HPDE6-E6E7 (cell line): ENCODE measurements at regions not wholly inside any gene's neighbourhood (a gene's known extent, or its start where the extent isn't known, plus 50 kb on each side); places are given as distances from the start of the nearest gene placed in this dataset.

Experiments used
- DNase-seq: peaks from one replicate; pipeline ENCODE4 v3.0.0; 2011; ENCODE audit warnings: missing footprints; ENCODE audit errors: extremely low spot score

DNA sequence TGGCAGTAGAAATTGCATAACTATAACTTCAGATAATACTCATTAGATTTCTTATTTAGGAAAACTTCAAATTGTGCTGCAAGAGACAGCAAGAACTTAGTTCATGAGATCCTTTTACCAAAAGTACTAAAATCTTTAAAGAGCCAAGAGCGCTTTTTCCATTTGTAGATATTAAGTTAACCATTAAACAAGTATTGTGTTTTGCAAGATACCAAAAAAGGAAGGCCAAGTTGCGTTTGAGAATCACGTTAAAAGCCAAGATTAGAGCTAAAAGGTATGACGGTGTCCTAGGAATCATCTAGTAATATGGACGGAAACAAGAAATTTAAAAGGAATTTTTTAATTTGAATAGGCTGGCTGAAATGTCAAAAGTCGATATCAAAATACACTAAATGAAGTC, 361.3 kb upstream of the LYPLAL1 start:
- DNase-seq: no peak

DNA sequence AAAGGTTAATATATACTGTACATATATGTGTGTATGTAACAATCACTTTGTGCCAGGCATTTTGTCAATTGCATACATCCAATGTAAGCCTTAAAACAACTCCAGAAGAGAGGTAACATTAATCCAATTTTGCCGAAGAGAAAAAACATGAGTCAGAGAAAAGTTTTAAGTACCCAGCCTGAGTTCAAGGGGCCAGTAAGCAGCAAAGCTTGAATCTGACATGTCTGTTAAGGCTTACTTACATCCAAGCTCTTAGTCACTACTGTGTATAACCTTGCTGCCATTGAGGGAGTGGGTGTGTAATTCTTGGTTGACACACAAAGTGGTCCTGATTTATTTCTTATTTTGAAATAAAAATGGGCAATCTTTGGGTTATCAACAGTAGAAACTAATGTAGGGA, 360.4 kb upstream of the LYPLAL1 start:
- DNase-seq: no peak

DNA sequence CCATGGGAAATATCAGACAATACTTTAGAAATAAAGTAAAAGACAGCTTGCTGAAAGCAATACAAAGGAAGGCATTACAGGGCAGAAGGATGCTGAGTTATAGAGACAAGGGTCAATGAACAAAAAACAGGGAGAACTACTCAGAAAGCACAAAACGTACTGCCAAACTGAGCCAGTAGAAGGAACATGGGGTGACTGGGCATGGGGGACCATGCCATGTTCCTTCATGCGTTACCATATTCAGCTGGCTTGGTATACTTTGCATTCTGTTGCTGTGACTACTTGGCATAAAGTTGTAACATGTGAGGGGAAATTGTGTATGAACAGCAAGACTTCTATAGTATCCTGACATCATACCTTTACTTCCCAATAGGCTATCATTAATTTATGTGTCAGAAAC, 358.6 kb upstream of the LYPLAL1 start:
- no peak for DNase-seq

DNA sequence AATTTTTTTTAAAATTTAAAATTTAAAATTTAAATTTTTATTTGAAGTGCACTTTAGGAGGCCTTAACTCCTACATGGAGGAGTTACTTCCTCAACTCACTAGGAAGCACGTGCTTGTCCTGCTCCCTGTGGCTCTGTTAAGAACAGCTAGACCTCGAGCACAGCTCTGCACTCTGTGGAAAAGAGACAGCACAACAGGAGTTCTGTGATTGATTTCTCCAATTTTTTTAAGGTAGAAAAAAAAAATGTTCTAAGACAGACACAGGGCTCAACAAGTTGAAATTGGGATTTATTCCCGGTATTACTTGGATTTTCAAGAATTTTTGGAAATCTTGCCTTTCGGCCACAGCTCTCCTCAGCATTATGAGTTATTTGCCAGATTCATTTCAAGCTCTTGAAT, 356.6 kb upstream of the LYPLAL1 start:
- no peak for DNase-seq

DNA sequence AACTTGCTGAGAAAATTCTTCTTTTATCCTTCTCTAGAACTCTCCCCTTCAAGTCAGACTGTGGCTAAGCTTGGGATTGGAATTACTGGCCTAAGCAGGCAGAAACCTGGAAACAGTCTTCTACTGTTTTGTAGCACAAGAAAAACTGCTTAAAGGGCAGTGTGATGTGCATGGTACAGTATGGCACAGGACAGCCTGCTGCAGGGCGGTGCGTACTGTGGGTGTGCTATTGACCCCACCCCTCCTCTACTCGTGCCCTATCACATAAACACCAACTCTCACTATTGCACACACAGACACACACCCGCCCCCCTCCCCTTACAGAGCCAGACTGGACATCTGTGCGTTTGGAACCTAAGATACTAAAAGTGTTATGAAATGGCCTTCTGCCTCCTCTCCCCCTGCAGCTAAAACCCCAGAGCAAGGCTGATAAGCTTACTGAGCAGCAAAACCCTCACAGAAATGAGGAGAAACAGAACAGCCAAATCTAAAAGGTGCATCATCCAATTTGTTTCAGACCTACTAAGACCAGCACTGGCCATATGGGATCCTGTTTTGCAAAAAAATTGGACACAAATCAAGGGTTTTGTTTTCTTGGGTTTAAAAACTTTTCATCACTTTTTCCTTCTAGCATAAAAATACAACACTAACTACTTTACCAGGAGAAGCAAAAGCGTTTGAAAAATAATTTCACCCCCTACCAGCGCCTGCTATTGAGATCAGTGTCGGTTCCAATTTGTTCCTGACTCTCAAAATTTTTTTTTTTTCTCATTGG, 355.8 kb upstream of the LYPLAL1 start:
- no peak for DNase-seq

DNA sequence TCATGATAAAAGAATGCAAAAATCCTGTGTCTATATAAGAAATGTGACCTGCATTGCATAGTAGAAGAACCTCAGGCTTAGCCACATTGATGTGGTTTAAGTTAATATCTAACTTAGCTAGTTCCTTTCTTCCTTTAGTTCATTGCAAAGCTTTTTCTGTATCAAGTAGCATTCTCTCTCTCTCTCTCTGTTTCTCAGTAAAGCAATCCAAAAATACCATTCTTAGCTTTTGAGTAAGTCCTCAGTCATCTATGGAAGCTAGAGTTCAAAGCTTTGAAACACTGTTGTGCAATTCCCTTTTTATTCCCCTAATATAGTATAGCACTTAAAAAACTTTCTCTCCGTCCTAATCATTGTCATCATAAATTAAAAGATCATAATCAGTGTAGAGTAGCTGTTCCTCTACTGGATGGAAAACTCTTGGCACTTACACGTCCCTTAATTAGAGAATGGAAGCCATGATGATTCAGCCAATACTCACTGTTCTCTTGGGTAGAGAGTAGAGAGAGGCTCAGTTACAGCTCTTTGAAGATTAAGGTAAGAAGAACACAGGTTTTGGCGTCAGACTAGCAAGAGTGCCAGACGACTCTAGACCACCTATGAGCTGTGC, 350.3 kb upstream of the LYPLAL1 start:
- no peak for DNase-seq

DNA sequence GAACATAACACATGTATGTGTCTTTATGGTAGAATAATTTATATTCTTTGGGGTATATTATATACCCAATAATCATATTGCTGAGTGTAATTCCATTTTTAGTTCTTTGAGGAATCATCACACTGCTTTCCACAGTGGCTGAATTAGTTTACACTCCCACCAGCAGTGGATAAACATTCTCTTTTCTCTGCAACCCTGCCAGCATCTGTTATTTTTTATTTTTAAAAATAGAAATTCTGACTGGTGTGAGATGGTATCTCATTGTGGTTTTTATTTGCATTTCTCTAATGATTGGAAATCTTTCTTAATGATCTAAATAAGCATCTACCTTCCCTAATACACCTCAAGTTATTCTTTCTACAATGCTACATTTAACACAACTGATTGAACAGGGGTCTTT, 346.2 kb upstream of the LYPLAL1 start:
- DNase-seq: no peak

DNA sequence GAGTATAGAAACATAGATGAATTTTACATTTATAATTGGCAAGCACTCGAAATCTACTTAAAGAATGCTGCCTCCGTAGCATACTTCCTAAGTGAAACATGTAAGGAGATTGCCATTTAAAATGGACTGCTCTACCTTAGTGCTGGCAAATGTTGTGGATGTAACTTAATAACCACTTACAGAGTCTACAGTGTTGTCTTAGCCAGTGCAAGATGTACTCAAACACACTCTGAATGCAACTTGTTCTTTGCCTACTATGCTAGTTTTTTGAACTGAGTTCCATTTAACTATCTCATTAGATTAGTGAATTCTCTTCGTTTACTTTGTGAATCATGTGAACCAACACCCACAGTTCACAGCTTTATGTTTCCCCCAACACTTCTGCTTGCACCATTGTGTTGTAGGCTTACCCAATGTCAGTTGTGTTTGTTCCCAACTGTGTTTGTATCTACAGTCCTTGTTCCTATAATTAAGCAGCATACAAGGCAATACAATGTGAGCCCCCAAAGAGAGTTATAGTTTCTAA, 345.5 kb upstream of the LYPLAL1 start:
- DNase-seq: no peak

DNA sequence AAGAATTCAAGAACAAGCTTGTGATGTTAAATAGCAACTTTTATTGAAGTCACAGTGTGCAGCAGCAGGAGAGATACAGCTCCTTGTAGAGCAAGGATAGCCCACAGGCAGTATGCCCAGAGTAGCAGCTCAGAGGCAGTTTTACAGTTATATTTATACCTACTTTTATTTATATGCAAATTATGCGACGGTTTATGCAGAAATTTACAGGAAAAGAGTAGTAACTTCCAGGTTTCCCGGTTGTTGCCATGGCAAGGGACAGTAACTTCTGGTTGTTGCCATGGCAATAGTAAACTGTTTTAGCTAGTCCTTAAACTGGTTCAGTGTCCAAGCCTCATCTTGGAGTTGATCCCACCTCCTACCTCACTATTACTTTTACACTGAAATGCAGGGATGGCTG, 344.6 kb upstream of the LYPLAL1 start:
- DNase-seq: no peak

DNA sequence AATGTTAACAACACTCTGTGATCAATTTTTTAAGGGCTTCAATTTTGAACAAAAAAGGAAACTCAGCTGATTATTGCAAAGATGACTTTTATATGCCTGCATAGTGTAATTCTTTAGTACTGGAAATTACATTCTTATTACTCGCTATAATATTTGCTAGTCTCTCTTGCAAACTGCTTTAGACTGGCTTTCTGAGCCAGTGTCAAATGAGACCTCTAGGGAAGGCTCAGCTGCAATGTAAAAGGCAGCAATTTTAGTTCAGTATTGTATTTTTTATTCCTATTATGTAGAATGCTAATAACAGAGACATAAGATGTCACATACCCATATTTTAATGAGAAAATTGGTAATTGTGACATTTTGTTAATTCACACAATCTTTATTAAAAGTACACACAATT, 338.1 kb upstream of the LYPLAL1 start:
- no peak for DNase-seq

DNA sequence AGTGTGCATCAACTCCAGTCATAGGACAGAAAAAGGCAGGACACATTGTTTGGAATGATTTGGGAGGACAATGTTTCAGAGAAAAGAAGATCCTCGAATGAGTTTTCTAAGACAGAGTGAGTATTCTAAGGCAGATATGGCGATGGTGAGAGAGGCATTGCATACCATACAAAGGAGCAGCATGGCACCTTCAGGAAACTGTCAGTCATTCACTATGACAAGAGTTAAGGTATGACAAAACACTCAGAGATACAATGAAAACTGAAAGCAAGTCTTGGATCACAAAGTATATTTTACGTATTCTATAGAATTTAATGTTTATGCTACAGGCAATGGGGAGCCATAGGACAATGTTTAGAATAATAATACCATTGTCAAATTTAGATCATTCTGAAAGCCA, 337.4 kb upstream of the LYPLAL1 start:
- no peak for DNase-seq

DNA sequence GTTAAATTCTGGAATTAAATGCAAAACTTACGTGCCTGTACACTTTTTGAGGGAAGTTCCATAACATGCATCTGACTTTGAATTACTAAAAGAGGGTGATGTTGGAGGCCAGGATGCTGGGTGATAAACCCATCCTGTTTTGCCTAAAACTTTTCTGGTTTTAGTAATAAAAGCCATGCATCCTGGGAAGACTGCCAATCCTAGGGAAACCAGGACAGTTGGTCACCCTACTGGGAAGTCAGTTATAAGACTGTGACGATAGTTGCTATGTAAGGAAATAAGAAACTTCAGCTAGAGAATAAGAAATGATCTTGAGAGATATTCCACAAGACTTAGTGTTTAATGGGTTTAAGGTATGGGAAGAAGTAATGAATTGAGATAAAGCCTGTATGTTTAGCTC, 336.6 kb upstream of the LYPLAL1 start:
- DNase-seq: no peak

DNA sequence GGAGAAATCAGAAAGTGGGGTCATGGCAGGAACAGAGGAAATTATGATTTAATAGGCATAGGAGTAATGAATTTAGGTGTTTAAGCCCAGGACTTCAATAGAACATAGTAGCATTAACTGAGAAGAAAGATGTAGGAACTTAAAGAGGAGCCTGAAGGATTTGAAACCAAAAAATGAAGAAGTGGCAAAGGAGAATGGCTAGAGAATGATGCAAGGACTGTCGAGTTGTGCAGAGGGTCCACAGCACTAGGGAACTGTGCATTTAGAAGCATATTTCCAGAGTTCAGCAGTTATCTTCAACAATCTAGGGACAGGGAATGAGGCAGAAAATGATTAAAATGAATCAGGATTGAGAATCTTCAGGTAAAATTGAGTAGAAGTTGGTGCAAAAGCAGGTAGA, 328.1 kb upstream of the LYPLAL1 start:
- no peak for DNase-seq

DNA sequence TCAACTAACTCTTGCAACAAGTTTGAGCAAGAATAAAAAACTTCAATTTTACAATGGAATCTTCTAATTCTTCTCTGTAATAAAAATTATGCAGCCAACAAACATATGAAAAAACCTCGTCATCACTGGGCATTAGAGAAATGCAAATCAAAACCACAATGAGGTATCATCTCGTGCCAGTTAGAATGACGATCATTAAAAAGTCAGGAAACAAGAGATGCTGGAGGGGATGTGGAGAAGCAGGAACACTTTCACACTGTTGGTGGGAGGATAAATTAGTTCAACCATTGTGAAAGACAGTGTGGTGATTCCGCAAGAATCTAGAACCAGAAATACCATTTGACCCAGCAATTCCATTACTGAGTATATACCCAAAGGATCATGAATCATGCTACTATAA, 327.5 kb upstream of the LYPLAL1 start:
- DNase-seq: no peak

DNA sequence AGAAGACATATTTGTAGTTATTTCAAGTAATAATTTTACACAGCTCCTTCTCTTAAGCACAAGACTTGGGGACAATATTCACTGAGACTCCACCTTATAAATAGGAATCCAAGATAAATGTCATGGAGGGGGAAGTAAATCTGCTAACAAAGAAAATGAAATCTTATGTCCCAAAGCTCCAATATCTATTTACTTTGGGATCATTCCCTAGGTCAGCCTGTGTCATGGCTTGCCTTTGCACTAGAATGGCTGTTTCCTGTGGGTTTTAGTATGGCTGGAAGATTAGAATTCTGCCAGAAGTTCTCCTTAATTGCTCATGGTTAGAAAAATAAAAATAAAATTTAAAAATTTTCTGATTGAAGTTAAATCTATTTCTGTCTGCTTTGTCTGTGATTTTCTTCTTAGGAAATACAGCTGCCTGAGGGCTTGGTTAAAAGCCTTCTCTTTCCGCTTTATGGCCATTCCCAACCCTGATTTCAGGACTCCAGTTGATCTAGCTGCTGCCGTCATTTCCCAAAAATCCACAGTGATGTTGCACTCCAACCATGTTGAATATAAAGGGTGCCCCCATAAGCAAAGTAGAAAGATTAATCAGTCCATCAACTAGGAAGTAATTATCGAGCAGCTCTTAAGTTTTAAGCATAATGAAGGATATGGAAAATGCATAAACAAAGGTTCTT, 326.4 kb upstream of the LYPLAL1 start:
- DNase-seq: no peak

DNA sequence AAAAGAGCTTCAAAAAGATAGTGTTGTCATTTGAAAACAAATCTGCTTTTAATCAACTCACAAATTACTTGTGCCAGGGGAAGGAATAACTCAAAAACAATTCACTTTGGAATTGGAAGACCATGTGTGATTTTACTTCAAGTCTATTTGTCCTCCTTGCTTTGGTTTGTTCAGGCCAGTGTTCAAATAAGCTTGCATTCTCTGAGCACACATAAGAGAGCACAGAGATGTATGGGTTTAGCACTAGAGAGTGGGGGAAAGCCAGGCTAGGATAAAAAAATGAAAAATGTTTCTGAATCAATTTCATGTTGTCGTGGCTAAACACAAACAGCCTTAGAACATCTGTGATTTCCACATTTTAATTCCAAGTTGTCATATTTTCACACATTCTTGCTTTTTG, 325.7 kb upstream of the LYPLAL1 start:
- no peak for DNase-seq

DNA sequence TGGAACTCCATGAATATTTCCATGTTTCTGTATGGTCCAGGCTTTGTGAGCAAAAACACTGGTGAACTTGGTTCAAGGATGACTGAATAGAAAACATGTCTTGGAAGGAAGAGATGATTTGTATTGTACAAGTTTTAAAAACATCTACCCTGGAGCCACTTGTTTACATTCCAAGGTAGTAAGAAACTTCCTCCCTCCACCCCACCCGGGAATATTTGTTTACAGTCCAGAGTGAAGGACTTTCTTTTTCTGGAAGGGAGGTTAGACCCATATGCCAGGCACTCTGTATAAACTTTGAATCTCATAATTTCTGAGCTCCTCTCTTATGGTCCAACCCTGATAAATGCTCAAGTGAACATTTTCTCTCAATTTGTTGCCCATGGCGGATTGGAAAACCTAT, 323.3 kb upstream of the LYPLAL1 start:
- DNase-seq: no peak

DNA sequence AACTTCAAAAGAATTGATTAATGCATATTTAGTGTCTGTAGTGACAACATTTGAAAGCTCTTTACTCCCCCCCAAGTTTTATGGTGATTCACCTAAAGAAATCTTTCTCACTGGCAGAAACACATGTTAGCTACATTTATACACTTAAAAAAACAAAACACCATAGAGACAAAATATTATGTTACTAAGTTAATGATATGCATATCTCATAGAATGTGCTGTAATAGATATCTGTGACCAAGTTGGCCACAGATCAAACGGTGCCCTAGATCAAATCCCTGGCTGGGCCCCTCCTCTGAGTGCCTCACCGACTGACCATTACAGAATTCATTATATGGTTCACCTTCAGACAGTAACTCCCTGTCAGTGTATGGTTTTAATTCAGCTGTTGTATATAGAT, 322.1 kb upstream of the LYPLAL1 start:
- DNase-seq: no peak

DNA sequence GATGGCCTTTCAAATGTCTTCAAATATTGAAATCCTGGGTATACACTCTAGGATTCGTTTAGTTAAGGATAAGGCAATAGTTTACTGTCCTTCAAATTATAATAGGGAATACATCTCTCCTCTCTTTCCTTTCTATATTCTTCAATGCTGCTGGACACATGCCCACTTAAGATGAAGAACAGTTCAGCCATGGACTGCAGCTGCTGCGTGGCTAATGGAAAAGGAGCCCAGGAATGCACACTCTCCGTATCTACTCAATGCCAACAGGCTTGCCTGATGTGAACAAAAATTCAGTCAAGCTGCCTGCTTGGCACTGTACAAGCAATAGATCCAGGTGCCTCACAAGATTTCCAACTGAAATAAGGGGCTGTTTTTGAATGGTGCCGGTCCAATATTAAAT, 321.2 kb upstream of the LYPLAL1 start:
- DNase-seq: no peak

DNA sequence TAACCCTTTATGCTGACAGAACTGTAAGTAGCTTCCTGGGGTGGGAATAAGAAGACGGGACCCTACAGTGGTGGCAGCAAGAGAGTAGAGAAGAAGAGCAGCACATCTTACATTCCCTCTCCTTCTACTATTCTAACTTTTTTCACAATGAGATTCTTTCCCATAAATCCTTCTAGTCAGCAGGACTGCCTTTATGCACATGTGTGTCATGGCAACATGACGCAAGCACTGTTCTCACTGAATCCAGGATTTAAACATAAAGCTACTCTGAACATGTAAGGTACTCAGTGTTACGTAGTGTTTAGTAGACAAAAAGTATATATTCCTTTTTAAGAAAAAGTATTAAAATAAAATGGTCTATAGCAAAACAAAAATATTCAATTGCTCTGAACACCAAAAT, 309.7 kb upstream of the LYPLAL1 start:
- no peak for DNase-seq

DNA sequence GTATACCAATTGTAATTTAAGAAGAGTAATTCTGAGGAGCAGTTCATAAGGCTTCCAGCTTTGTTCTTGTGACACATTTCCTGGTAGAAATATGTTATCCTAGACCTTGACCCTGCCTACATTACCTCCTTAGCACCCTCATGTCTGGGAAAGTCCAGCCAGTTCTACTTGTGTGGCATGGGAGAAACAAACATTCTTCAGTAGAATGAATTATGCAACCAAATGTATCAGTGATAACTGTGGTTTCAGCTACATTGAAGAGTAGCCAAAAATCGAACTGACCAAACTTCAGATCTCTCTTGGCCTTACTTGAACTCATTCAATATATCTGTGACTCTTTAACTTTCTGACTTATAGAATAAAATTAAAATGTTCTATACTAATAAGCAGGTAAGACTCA, 308.1 kb upstream of the LYPLAL1 start:
- DNase-seq: no peak

DNA sequence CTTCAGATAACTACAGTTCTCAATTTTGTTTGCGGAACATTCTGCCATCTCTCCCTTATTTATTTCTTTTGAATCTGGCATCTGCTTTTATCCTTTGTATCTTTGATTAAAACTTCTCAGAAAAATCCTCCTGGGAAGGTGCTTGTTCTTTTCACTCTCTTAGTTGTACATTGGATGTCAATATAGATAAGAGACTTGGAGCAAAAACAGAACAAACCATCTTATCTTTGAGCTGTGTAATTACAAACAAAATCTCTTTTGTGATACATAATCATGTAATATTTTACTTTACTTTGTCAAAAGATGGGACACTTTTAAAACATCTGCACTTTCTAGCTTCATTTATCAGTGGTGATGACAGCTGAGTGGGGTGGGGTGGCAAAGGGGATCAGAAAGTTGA, 307.2 kb upstream of the LYPLAL1 start:
- DNase-seq: no peak

DNA sequence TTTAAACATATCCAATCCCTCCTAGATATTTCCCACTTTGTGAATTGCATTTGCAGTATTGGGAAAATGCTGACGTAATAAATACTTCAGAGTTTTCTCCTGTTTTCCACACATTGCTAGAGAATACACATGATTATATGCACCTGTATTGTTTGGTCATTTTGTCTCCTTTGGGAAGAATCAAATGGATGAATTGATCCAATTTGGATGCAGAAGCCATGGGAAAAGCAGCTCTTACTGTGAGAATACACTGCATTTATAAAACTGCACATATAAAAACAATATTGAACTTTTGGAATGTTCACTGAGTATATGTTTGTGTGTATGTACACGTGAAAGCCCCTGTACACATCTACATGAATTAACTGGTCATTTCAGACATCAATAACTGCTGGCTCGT, 306.6 kb upstream of the LYPLAL1 start:
- DNase-seq: no peak
